OCI-LY3 (cell line): ENCODE measurements at regions not wholly inside any gene's neighbourhood (a gene's known extent, or its start where the extent isn't known, plus 50 kb on each side); places are given as distances from the start of the nearest gene placed in this dataset.

ENCODE experiments used
- H2AFZ ChIP-seq: fragments of 200-600, 300-600 bp; shearing (Covaris generic); 2 replicates; pipeline ENCODE4 v1.6.0; 2014; ENCODE audit warnings: antibody characterized with exemption, low read depth, low read length
- H3K27ac ChIP-seq: fragments of 200-600, 300-600 bp; sonication (generic); 2 replicates; pipeline ENCODE4 v1.5.1; 2014; ENCODE audit warnings: mild to moderate bottlenecking, low read length, moderate library complexity, mixed read lengths
- H3K27me3 ChIP-seq: fragments of 200-600, 300-600 bp; sonication (generic); 2 replicates; pipeline ENCODE4 v1.6.1; 2014; ENCODE audit warnings: low read depth, low read length, mixed read lengths
- H3K36me3 ChIP-seq: fragments of 200-600, 300-600 bp; sonication (generic); replicated peaks from 2 replicates; pipeline ENCODE3; 2014; ENCODE audit warnings: low read depth, low read length, mixed read lengths
- H3K4me1 ChIP-seq: fragments of 300-600, 200-600 bp; sonication (generic); 2 replicates; pipeline ENCODE4 v1.6.1; 2014; ENCODE audit warnings: low read length, mixed read lengths
- H3K4me2 ChIP-seq: fragments of 200-600, 300-600 bp; sonication (generic); 2 replicates; pipeline ENCODE4 v1.6.1; 2014; ENCODE audit warnings: low read length, mixed read lengths
- H3K4me3 ChIP-seq: fragments of 300-600, 200-600 bp; sonication (generic); 2 replicates; pipeline ENCODE4 v1.5.1; 2014; ENCODE audit warnings: antibody characterized with exemption, mild to moderate bottlenecking, low read length, moderate library complexity
- H3K79me2 ChIP-seq: fragments of 300-600, 200-600 bp; shearing (Covaris generic); 2 replicates; pipeline ENCODE4 v1.6.1; 2014; ENCODE audit warnings: mild to moderate bottlenecking, low read length, mixed read lengths
- H3K9ac ChIP-seq: fragments of 300-600, 200-600 bp; shearing (Covaris generic); 2 replicates; pipeline ENCODE4 v1.6.0; 2014; ENCODE audit warnings: mild to moderate bottlenecking, low read length, moderate library complexity
- H3K9me3 ChIP-seq: fragments of 200-600, 300-600 bp; shearing (Covaris generic); 2 replicates; pipeline ENCODE4 v1.6.1; 2014; ENCODE audit warnings: low read length, mixed read lengths; ENCODE audit not compliant: insufficient read depth
- H4K20me1 ChIP-seq: fragments of 200-600, 300-600 bp; sonication (generic); 2 replicates; pipeline ENCODE4 v1.6.1; 2016; ENCODE audit warnings: low read length, mixed read lengths; ENCODE audit not compliant: insufficient read depth
- CTCF ChIP-seq: fragments of 200-600, 300-600 bp; sonication (generic); IDR thresholded peaks from 2 replicates; pipeline ENCODE4 v1.5.1; 2014; ENCODE audit warnings: antibody characterized with exemption, low read length, low read depth
- EZH2phosphoT487 ChIP-seq: fragments of 200-600 bp; shearing (Covaris generic); IDR thresholded peaks from 2 replicates; pipeline ENCODE4 v1.6.1; 2018; ENCODE audit warnings: antibody characterized with exemption, mixed run types, low read depth

- H3K27me3 ChIP-seq: no peaks in the 10 kb centered on the region
- no peaks in the 10 kb centered on the region for H3K9me3 ChIP-seq
- peak overlapping the region; percentile 20 for H2AFZ ChIP-seq
- TF ChIP-seq EZH2phosphoT487 (no peak), CTCF (no peak)
- H3K79me2 ChIP-seq: no peaks in the 10 kb centered on the region
- H3K4me3 ChIP-seq: no peak overlapping the region
- no peaks in the 10 kb centered on the region for H3K36me3 ChIP-seq
- no peak overlapping the region for H3K4me2 ChIP-seq
- H4K20me1 ChIP-seq: no peaks in the 10 kb centered on the region
- no peak overlapping the region for H3K27ac ChIP-seq
- H3K9ac ChIP-seq: no peak overlapping the region
- peaks cover 9% of the 10 kb centered on the region; the same call in 1 of the 2 replicates for H3K4me1 ChIP-seq
Measured at GRCh38 chr16:48820379-48820778, 210.4 kb upstream of the N4BP1 start.

GRCh38 chr16:48818257-48818656, 208.3 kb upstream of the N4BP1 start:
- H3K27me3 ChIP-seq: no peaks in the 10 kb centered on the region

GRCh38 chr16:48817032-48817431, 207.1 kb upstream of the N4BP1 start:
- Histone ChIP-seq H3K36me3 (no peaks in the 10 kb centered on the region), H2AFZ (no peak overlapping the region), H4K20me1 (no peaks in the 10 kb centered on the region), H3K4me2 (no peak overlapping the region), H3K9ac (no peak overlapping the region), H3K4me1 (peaks cover 9% of the 10 kb centered on the region; the same call in 1 of the 2 replicates), H3K9me3 (no peaks in the 10 kb centered on the region), H3K27me3 (no peaks in the 10 kb centered on the region), H3K4me3 (no peak overlapping the region), H3K27ac (no peak overlapping the region), H3K79me2 (no peaks in the 10 kb centered on the region)
- TF ChIP-seq EZH2phosphoT487 (no peak), CTCF (no peak)

More at GRCh38 chr16:48818257-48818656, 208.3 kb upstream of the N4BP1 start:
- Histone ChIP-seq H3K4me3 (no peak overlapping the region), H4K20me1 (no peaks in the 10 kb centered on the region), H3K36me3 (no peaks in the 10 kb centered on the region), H3K4me2 (no peak overlapping the region), H3K9ac (no peak overlapping the region), H3K27ac (no peak overlapping the region), H3K9me3 (no peaks in the 10 kb centered on the region), H2AFZ (no peak overlapping the region), H3K79me2 (no peaks in the 10 kb centered on the region), H3K4me1 (peaks cover 9% of the 10 kb centered on the region; the same call in 1 of the 2 replicates)
- TF ChIP-seq CTCF (no peak), EZH2phosphoT487 (no peak)

GRCh38 chr16:48816393-48816792, 206.4 kb upstream of the N4BP1 start:
- H3K4me3 ChIP-seq: no peak overlapping the region
- TF ChIP-seq CTCF (no peak), EZH2phosphoT487 (no peak)
- H3K27ac ChIP-seq: no peak overlapping the region
- H3K79me2 ChIP-seq: no peaks in the 10 kb centered on the region
- no peaks in the 10 kb centered on the region for H3K36me3 ChIP-seq
- no peaks in the 10 kb centered on the region for H3K9me3 ChIP-seq
- no peak overlapping the region for H2AFZ ChIP-seq
- H3K27me3 ChIP-seq: no peaks in the 10 kb centered on the region
- no peak overlapping the region for H3K9ac ChIP-seq
- no peaks in the 10 kb centered on the region for H4K20me1 ChIP-seq
- no peak overlapping the region for H3K4me2 ChIP-seq
- peaks cover 9% of the 10 kb centered on the region; the same call in 1 of the 2 replicates for H3K4me1 ChIP-seq
